ENCODE measurements at regions not wholly inside any gene's neighbourhood (a gene's known extent, or its start where the extent isn't known, plus 50 kb on each side); places are given as distances from the start of the nearest gene placed in this dataset.
A peak's percentile ranks its signal among the peaks of the same experiment; 100 is the strongest.

- DNase-seq: no peak
- no peak for TF ChIP-seq CTCF (IDR thresholded peaks at IDR 0.05; ENCODE audit: insufficient read depth in 1 of 2, low read depth in 1 of 2, low read length in 1 of 2, severe bottlenecking in 1 of 2, unreplicated experiment in 1 of 2)
- Histone ChIP-seq H3K4me1 (no peaks in the 10 kb centered on the region), H3K9me3 (no peaks in the 10 kb centered on the region), H3K36me3 (ENCODE audit: control insufficient read depth, insufficient read depth, low read length) (no peaks in the 10 kb centered on the region), H3K27me3 (replicated peaks; ENCODE audit: control insufficient read depth, insufficient read depth, low read length) (no peaks in the 10 kb centered on the region), H3K4me3 (ENCODE audit: low read depth, low read length) (no peak overlapping the region)
- Mint-ChIP-seq H3K36me3 (ENCODE audit: insufficient read depth, unreplicated experiment) (no peaks in the 10 kb centered on the region), H3K9me3 (ENCODE audit: unreplicated experiment) (no peaks in the 10 kb centered on the region), H3K27me3 (ENCODE audit: insufficient read depth, unreplicated experiment) (peaks cover 6% of the 10 kb centered on the region), H3K27ac (ENCODE audit: unreplicated experiment) (no peak overlapping the region), H3K4me1 (ENCODE audit: low read depth, unreplicated experiment) (no peaks in the 10 kb centered on the region), H3K4me3 (ENCODE audit: unreplicated experiment) (no peak overlapping the region)
- intact Hi-C loops (cut with micrococcal nuclease; ENCODE audit: unreplicated experiment): no loop called here
- CTCF ChIA-PET: interaction anchor here (0.6 kb wide), 1 partner anchor 118 kb away, joined by 3 read pairs; no protein-coding TSS in a partner anchor
- no TSS peak for BruUV-seq (replicated peaks)
- POLR2A ChIA-PET: no interaction called here
Measured at GRCh38 chr20:52246366-52246765, 54.8 kb upstream of the ZFP64 start.

GRCh38 chr20:52244702-52245101, 53.1 kb upstream of the ZFP64 start:
- BruUV-seq (replicated peaks): no TSS peak

GRCh38 chr20:52242237-52243230, 51.0 kb upstream of the ZFP64 start:
- Mint-ChIP-seq H3K4me1 (ENCODE audit: low read depth, unreplicated experiment) (no peaks in the 10 kb centered on the region), H3K36me3 (ENCODE audit: insufficient read depth, unreplicated experiment) (no peaks in the 10 kb centered on the region), H3K27ac (ENCODE audit: unreplicated experiment) (no peak overlapping the region), H3K9me3 (ENCODE audit: unreplicated experiment) (no peaks in the 10 kb centered on the region), H3K27me3 (ENCODE audit: insufficient read depth, unreplicated experiment) (peaks cover 6% of the 10 kb centered on the region), H3K4me3 (ENCODE audit: unreplicated experiment) (no peak overlapping the region)
- ChIA-PET POLR2A (no interaction called here), CTCF (no interaction called here)
- TF ChIP-seq CTCF (IDR thresholded peaks at IDR 0.05; ENCODE audit: insufficient read depth in 1 of 2, low read depth in 1 of 2, low read length in 1 of 2, severe bottlenecking in 1 of 2, unreplicated experiment in 1 of 2): peak; percentile 43 to 94
- Histone ChIP-seq H3K27me3 (replicated peaks; ENCODE audit: control insufficient read depth, insufficient read depth, low read length) (no peaks in the 10 kb centered on the region), H3K9me3 (no peaks in the 10 kb centered on the region), H3K36me3 (ENCODE audit: control insufficient read depth, insufficient read depth, low read length) (no peaks in the 10 kb centered on the region), H3K4me1 (no peaks in the 10 kb centered on the region), H3K4me3 (ENCODE audit: low read depth, low read length) (no peak overlapping the region)
- no peak for DNase-seq
- intact Hi-C loops (cut with micrococcal nuclease; ENCODE audit: unreplicated experiment): loop anchor here (1.0 kb wide), 3 partner anchors 11 to 137 kb away; no protein-coding TSS in a partner anchor
- BruUV-seq (replicated peaks): no TSS peak

More at GRCh38 chr20:52244702-52245101, 53.1 kb upstream of the ZFP64 start:
- CTCF ChIA-PET: interaction anchor here (0.5 to 0.8 kb wide), 3 partner anchors 9 to 628 kb away, joined by 3 to 6 read pairs (median 5); no protein-coding TSS in a partner anchor
- H3K4me1 ChIP-seq: no peaks in the 10 kb centered on the region
- intact Hi-C loops (cut with micrococcal nuclease; ENCODE audit: unreplicated experiment): no loop called here
- H3K4me3 Mint-ChIP-seq (ENCODE audit: unreplicated experiment): no peak overlapping the region
- H3K4me1 Mint-ChIP-seq (ENCODE audit: low read depth, unreplicated experiment): no peaks in the 10 kb centered on the region
- no peaks in the 10 kb centered on the region for H3K9me3 Mint-ChIP-seq (ENCODE audit: unreplicated experiment)
- TF ChIP-seq CTCF (IDR thresholded peaks at IDR 0.05; ENCODE audit: insufficient read depth in 1 of 2, low read depth in 1 of 2, low read length in 1 of 2, severe bottlenecking in 1 of 2, unreplicated experiment in 1 of 2): no peak
- no peaks in the 10 kb centered on the region for H3K27me3 ChIP-seq (replicated peaks; ENCODE audit: control insufficient read depth, insufficient read depth, low read length)
- no peak overlapping the region for H3K4me3 ChIP-seq (ENCODE audit: low read depth, low read length)
- H3K36me3 ChIP-seq (ENCODE audit: control insufficient read depth, insufficient read depth, low read length): no peaks in the 10 kb centered on the region
- POLR2A ChIA-PET: no interaction called here
- no peaks in the 10 kb centered on the region for H3K9me3 ChIP-seq
- H3K36me3 Mint-ChIP-seq (ENCODE audit: insufficient read depth, unreplicated experiment): no peaks in the 10 kb centered on the region
- peaks cover 6% of the 10 kb centered on the region for H3K27me3 Mint-ChIP-seq (ENCODE audit: insufficient read depth, unreplicated experiment)
- H3K27ac Mint-ChIP-seq (ENCODE audit: unreplicated experiment): no peak overlapping the region
- no peak for DNase-seq
